Neural crest cell (in vitro differentiated cells): ENCODE measurements at regions not wholly inside any gene's neighbourhood (a gene's known extent, or its start where the extent isn't known, plus 50 kb on each side); places are given as distances from the start of the nearest gene placed in this dataset.
"Not testable (repeated sequence)": the region's sequence is repeated elsewhere in the genome, so short reads cannot be mapped to it uniquely, and the experiment has no call there.

Experiments used
- DNase-seq: peaks from one replicate; pipeline ENCODE4 v3.0.0; 2021; ENCODE audit warnings: low read depth, mixed read lengths, low spot score
- H3K27ac Mint-ChIP-seq: one replicate; pipeline ENCODE4 v1.8.0; 2021; ENCODE audit warnings: mild to moderate bottlenecking, mixed read lengths; ENCODE audit not compliant: unreplicated experiment
- H3K27me3 Mint-ChIP-seq: 2 replicates; pipeline ENCODE4 v1.8.0; 2021; ENCODE audit warnings: low read depth, mild to moderate bottlenecking, mixed read lengths
- H3K36me3 Mint-ChIP-seq: 2 replicates; pipeline ENCODE4 v1.8.0; 2021; ENCODE audit warnings: low read depth, mild to moderate bottlenecking, mixed read lengths
- H3K4me1 Mint-ChIP-seq: 2 replicates; pipeline ENCODE4 v1.8.0; 2021; ENCODE audit warnings: mixed read lengths
- H3K4me3 Mint-ChIP-seq: one replicate; pipeline ENCODE4 v1.8.0; 2021; ENCODE audit warnings: mild to moderate bottlenecking, mixed read lengths
- H3K9me3 Mint-ChIP-seq: 2 replicates; pipeline ENCODE4 v1.8.0; 2021; ENCODE audit warnings: mixed read lengths
- CTCF ChIP-seq: fragments of 200-600 bp; sonication (generic); conservative IDR thresholded peaks from 2 replicates; pipeline ENCODE4 v1.5.0; 2021; ENCODE audit warnings: antibody characterized with exemption, mild to moderate bottlenecking

DNA sequence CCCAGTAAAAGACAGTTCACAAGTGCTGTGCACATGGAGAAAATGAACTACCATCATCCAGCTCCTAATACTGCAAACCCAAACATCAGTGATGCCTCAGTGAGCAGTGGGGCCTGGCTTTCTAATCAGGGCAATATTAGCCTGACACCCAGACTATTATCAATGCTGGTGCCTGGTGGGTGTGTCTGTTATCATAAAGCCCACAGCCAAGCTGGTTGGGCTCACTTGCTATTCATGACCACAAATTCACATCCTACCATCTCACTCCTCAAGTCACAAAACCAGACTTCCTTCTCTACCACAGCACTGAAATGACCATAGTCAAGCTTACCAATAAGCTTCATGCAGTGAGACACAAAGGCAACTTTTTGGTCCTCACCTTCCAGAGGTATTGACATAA is 180.8 kb upstream of the PLN start:
- no peak for TF ChIP-seq CTCF
- H3K9me3 Mint-ChIP-seq = peaks cover 4% of the 10 kb centered on the region
- DNase-seq = no peak
- H3K27me3 Mint-ChIP-seq = no peaks in the 10 kb centered on the region
- H3K4me1 Mint-ChIP-seq = no peaks in the 10 kb centered on the region
- no peak overlapping the region for H3K27ac Mint-ChIP-seq
- no peak overlapping the region for H3K4me3 Mint-ChIP-seq
- peaks cover 3% of the 10 kb centered on the region for H3K36me3 Mint-ChIP-seq

GRCh38 chr6:118370722-118371121 is 177.4 kb upstream of the PLN start:
- Mint-ChIP-seq H3K4me1 (no peaks in the 10 kb centered on the region), H3K27me3 (no peaks in the 10 kb centered on the region), H3K9me3 (peaks cover 4% of the 10 kb centered on the region), H3K4me3 (no peak overlapping the region), H3K36me3 (peaks cover 3% of the 10 kb centered on the region), H3K27ac (no peak overlapping the region)
- TF ChIP-seq CTCF = no peak
- DNase-seq = no peak

- no peak for TF ChIP-seq CTCF
- no peaks in the 10 kb centered on the region for H3K4me1 Mint-ChIP-seq
- H3K27me3 Mint-ChIP-seq = no peaks in the 10 kb centered on the region
- H3K36me3 Mint-ChIP-seq = peaks cover 3% of the 10 kb centered on the region
- no peak overlapping the region for H3K27ac Mint-ChIP-seq
- DNase-seq = no peak
- no peak overlapping the region for H3K4me3 Mint-ChIP-seq
- H3K9me3 Mint-ChIP-seq = peaks cover 4% of the 10 kb centered on the region
These were observed 176.1 kb upstream of the PLN start for GRCh38 chr6:118371955-118372354.

GRCh38 chr6:118372413-118372812 is 175.7 kb upstream of the PLN start:
- H3K4me1 Mint-ChIP-seq = no peaks in the 10 kb centered on the region
- no peak for DNase-seq
- peaks cover 3% of the 10 kb centered on the region for H3K36me3 Mint-ChIP-seq
- H3K27ac Mint-ChIP-seq = no peak overlapping the region
- H3K27me3 Mint-ChIP-seq = no peaks in the 10 kb centered on the region
- no peak overlapping the region for H3K4me3 Mint-ChIP-seq
- TF ChIP-seq CTCF = no peak
- peaks cover 4% of the 10 kb centered on the region for H3K9me3 Mint-ChIP-seq

DNA sequence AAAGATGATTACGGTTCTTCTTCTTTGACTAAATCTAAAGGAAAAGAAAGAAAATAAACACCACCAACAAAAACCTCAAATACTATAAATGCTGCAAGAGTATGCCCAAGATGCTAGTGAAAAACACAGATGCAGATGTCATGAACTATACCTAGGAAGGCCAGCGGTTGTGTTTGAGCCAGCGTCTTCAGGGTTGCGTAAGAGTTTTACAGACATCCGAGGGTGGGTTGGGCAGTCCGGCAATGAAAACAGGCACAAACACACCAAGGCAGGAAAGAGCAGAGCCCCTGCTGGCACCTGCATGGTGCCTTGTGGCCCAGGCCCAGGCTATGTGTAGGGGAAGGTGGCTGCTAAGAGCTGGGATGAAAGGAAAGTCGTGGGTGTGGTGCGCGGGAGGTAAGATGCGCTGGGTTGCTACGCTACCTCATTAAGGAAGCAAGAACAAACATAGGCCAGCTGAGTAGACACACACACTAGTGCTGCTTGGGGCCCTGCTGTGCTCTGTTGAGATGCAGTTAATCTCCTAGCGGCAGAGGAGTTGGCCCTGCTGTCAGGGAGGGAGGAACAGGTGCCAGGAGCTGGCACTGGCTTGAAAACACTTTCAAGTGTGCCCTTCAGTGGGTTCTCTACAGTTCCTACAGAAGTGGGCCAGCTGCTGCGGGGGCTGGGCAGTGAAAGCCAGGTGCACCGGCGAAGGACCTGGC is 170.2 kb upstream of the PLN start:
- Mint-ChIP-seq H3K9me3 (peaks cover 9% of the 10 kb centered on the region), H3K36me3 (peaks cover 4% of the 10 kb centered on the region), H3K27ac (no peak overlapping the region), H3K4me1 (no peaks in the 10 kb centered on the region), H3K4me3 (no peak overlapping the region), H3K27me3 (no peaks in the 10 kb centered on the region)
- DNase-seq = no peak
- TF ChIP-seq CTCF = no peak

- not testable (repeated sequence) for H3K27ac Mint-ChIP-seq, H3K9me3 Mint-ChIP-seq, DNase-seq, H3K36me3 Mint-ChIP-seq, H3K4me1 Mint-ChIP-seq, H3K27me3 Mint-ChIP-seq, H3K4me3 Mint-ChIP-seq
These were observed 167.5 kb upstream of the PLN start for GRCh38 chr6:118380620-118381019.
